CD8-positive, alpha-beta memory T cell (primary cell): ENCODE measurements at regions not wholly inside any gene's neighbourhood (a gene's known extent, or its start where the extent isn't known, plus 50 kb on each side); places are given as distances from the start of the nearest gene placed in this dataset.
"Not testable (repeated sequence)": the region's sequence is repeated elsewhere in the genome, so short reads cannot be mapped to it uniquely, and the experiment has no call there.

ENCODE experiments used
- CTCF ChIA-PET: fragments of 350-600 bp; sonication (Branson Sonifier 250); formaldehyde crosslinking; loops from one replicate; lab custom pipeline; 2021; ENCODE audit warnings: antibody characterized with exemption; lab: Charles Lee
- POLR2A ChIA-PET: fragments of 350-600 bp; sonication (Branson Sonifier 250); formaldehyde crosslinking; loops from one replicate; lab custom pipeline; 2021; ENCODE audit warnings: antibody characterized with exemption; lab: Charles Lee
- DNase-seq, 5 donors: peaks; one replicate each; pipeline versions ENCODE4 v3.0.0 to v3.0.0-alpha.2; 2020 to 2022; ENCODE audit warnings: mixed read lengths in 1 of 5
- H3K27ac ChIP-seq: one replicate; pipeline ENCODE4 v1.7.0; 2013; ENCODE audit warnings: low read depth, mild to moderate bottlenecking, low read length, moderate library complexity
- H3K27me3 ChIP-seq: 2 replicates; pipeline ENCODE4 v1.7.0; 2013; ENCODE audit warnings: low read length, mild to moderate bottlenecking; ENCODE audit not compliant: insufficient read depth, poor library complexity, severe bottlenecking
- H3K36me3 ChIP-seq: 2 replicates; pipeline ENCODE4 v1.7.0; 2013; ENCODE audit warnings: mild to moderate bottlenecking, low read length, moderate library complexity; ENCODE audit not compliant: insufficient read depth
- H3K4me1 ChIP-seq: 2 replicates; pipeline ENCODE4 v1.7.0; 2013; ENCODE audit warnings: mild to moderate bottlenecking, low read length, moderate library complexity; ENCODE audit not compliant: insufficient read depth
- H3K4me3 ChIP-seq: 2 replicates; pipeline ENCODE4 v1.7.0; 2013; ENCODE audit warnings: mild to moderate bottlenecking, low read length
- H3K9me3 ChIP-seq: 2 replicates; pipeline ENCODE4 v1.7.0; 2013; ENCODE audit warnings: mild to moderate bottlenecking, low read length
- H3K27ac Mint-ChIP-seq, 8 donors: one replicate each; pipeline ENCODE4 v1.8.0; 2020 to 2021; ENCODE audit warnings: mixed read lengths in 8 of 8, mild to moderate bottlenecking in 6 of 8, inconsistent platforms in 3 of 8, moderate library complexity in 3 of 8
- H3K27me3 Mint-ChIP-seq, 2 donors: one replicate each; pipeline ENCODE4 v1.8.0; 2020 to 2021; ENCODE audit warnings: mixed read lengths in 2 of 2, mild to moderate bottlenecking in 1 of 2, moderate library complexity in 1 of 2
- H3K36me3 Mint-ChIP-seq, 3 donors: one replicate each; pipeline ENCODE4 v1.8.0; 2020 to 2021; ENCODE audit warnings: mixed read lengths in 3 of 3, inconsistent platforms in 1 of 3, mild to moderate bottlenecking in 1 of 3
- H3K4me1 Mint-ChIP-seq, 3 donors: one replicate each; pipeline ENCODE4 v1.8.0; 2020 to 2021; ENCODE audit warnings: mixed read lengths in 3 of 3, inconsistent platforms in 1 of 3, mild to moderate bottlenecking in 1 of 3
- H3K4me3 Mint-ChIP-seq, 7 donors: one replicate each; pipeline ENCODE4 v1.8.0; 2020 to 2021; ENCODE audit warnings: mixed read lengths in 7 of 7, mild to moderate bottlenecking in 6 of 7, moderate library complexity in 4 of 7, inconsistent platforms in 2 of 7
- H3K9me3 Mint-ChIP-seq, 5 donors: one replicate each; pipeline ENCODE4 v1.8.0; 2020 to 2022; ENCODE audit warnings: mixed read lengths in 5 of 5, mild to moderate bottlenecking in 3 of 5, moderate library complexity in 2 of 5, inconsistent platforms in 1 of 5

GRCh38 chr15:69704700-69705099, 252.1 kb downstream of the RPLP1 start:
- H3K36me3 Mint-ChIP-seq: peaks cover 0 to 25% (median 8%) of the 10 kb centered on the region in 3 donors
- Histone ChIP-seq H3K4me1 (no peaks in the 10 kb centered on the region), H3K4me3 (no peak overlapping the region), H3K9me3 (peaks cover 7% of the 10 kb centered on the region), H3K27me3 (no peaks in the 10 kb centered on the region), H3K27ac (no peak overlapping the region), H3K36me3 (no peaks in the 10 kb centered on the region)
- peaks cover 4 to 17% (median 9%) of the 10 kb centered on the region in 5 donors for H3K9me3 Mint-ChIP-seq
- no peak overlapping the region for H3K27ac Mint-ChIP-seq
- H3K4me1 Mint-ChIP-seq: peaks cover 7 to 21% (median 15%) of the 10 kb centered on the region in 3 donors
- H3K27me3 Mint-ChIP-seq: no peaks in the 10 kb centered on the region
- ChIA-PET POLR2A (interaction anchor here (0.6 kb wide), 1 partner anchor 15 kb away, joined by 3 read pairs; no protein-coding TSS in a partner anchor), CTCF (no interaction called here)
- no peak for DNase-seq
- H3K4me3 Mint-ChIP-seq: peak overlapping the region in 1 of 7 donors; percentile 28

- peaks cover 0 to 25% (median 10%) of the 10 kb centered on the region in 3 donors for H3K36me3 Mint-ChIP-seq
- CTCF ChIA-PET: no interaction called here
Measured at GRCh38 chr15:69706353-69707097, 253.9 kb downstream of the RPLP1 start.

GRCh38 chr15:69707241-69707640, 254.6 kb downstream of the RPLP1 start:
- H3K27me3 Mint-ChIP-seq, H3K27ac ChIP-seq, H3K36me3 ChIP-seq, POLR2A ChIA-PET, CTCF ChIA-PET, H3K27me3 ChIP-seq, H3K9me3 ChIP-seq, H3K4me3 ChIP-seq, DNase-seq: not testable (repeated sequence)
- Mint-ChIP-seq H3K9me3 (peaks cover 4 to 20% (median 9%) of the 10 kb centered on the region in 5 donors), H3K4me1 (peaks cover 26 to 40% (median 34%) of the 10 kb centered on the region in 3 donors), H3K27ac (peak overlapping the region in 2 of 8 donors; percentile 58 to 80), H3K36me3 (peaks cover 0 to 25% (median 10%) of the 10 kb centered on the region in 3 donors), H3K4me3 (peak overlapping the region in 2 of 7 donors; percentile 27 to 28)
- peaks cover 11% of the 10 kb centered on the region for H3K4me1 ChIP-seq

More at GRCh38 chr15:69706353-69707097, 253.9 kb downstream of the RPLP1 start:
- DNase-seq: no peak
- Histone ChIP-seq H3K27me3 (no peaks in the 10 kb centered on the region), H3K4me3 (no peak overlapping the region), H3K9me3 (peaks cover 7% of the 10 kb centered on the region), H3K36me3 (no peaks in the 10 kb centered on the region), H3K27ac (no peak overlapping the region), H3K4me1 (peaks cover 4% of the 10 kb centered on the region)
- Mint-ChIP-seq H3K9me3 (peaks cover 4 to 20% (median 9%) of the 10 kb centered on the region in 5 donors), H3K27me3 (no peaks in the 10 kb centered on the region), H3K27ac (peak overlapping the region in 3 of 8 donors; percentile 58 to 80 (median 73)), H3K4me3 (peak overlapping the region in 1 of 7 donors; percentile 28), H3K4me1 (peaks cover 19 to 33% (median 27%) of the 10 kb centered on the region in 3 donors)
- POLR2A ChIA-PET: no interaction called here

- H3K27ac ChIP-seq, H3K36me3 ChIP-seq, H3K27me3 Mint-ChIP-seq, H3K4me3 ChIP-seq, H3K9me3 ChIP-seq, POLR2A ChIA-PET, DNase-seq, H3K4me3 Mint-ChIP-seq, H3K27me3 ChIP-seq: not testable (repeated sequence)
- H3K9me3 Mint-ChIP-seq: peaks cover 4 to 20% (median 9%) of the 10 kb centered on the region in 5 donors
- H3K36me3 Mint-ChIP-seq: peaks cover 0 to 25% (median 10%) of the 10 kb centered on the region in 3 donors
- H3K27ac Mint-ChIP-seq: peak overlapping the region in 1 of 8 donors; percentile 38
- CTCF ChIA-PET: interaction anchor here (1.5 kb wide), 1 partner anchor 9 kb away, joined by 3 read pairs; no protein-coding TSS in a partner anchor
- peaks cover 25% of the 10 kb centered on the region for H3K4me1 ChIP-seq
- H3K4me1 Mint-ChIP-seq: peaks cover 40 to 54% (median 47%) of the 10 kb centered on the region in 3 donors
Measured at GRCh38 chr15:69708436-69709122, 256.0 kb downstream of the RPLP1 start.

- H3K36me3 ChIP-seq: no peaks in the 10 kb centered on the region
- Mint-ChIP-seq H3K27me3 (no peaks in the 10 kb centered on the region), H3K36me3 (peaks cover 0 to 15% (median 7%) of the 10 kb centered on the region in 3 donors), H3K27ac (peak overlapping the region; percentile 86 to 96 (median 93)), H3K4me1 (peaks cover 72 to 81% (median 76%) of the 10 kb centered on the region in 3 donors), H3K4me3 (peak overlapping the region in 5 of 7 donors; percentile 40 to 70 (median 69)), H3K9me3 (peaks cover 3 to 18% (median 6%) of the 10 kb centered on the region in 5 donors)
- H3K27ac ChIP-seq: no peak overlapping the region
- CTCF ChIA-PET: interaction anchor here (1.1 to 1.9 kb wide), 3 partner anchors 11 to 137 kb away, joined by 3 to 5 read pairs (median 3); no protein-coding TSS in a partner anchor
- H3K4me3 ChIP-seq: no peak overlapping the region
- H3K4me1 ChIP-seq: peaks cover 46% of the 10 kb centered on the region
- H3K9me3 ChIP-seq: peaks cover 7% of the 10 kb centered on the region
- POLR2A ChIA-PET: interaction anchor here (1.1 kb wide), 1 partner anchor 8 kb away, joined by 6 read pairs; no protein-coding TSS in a partner anchor
- no peak for DNase-seq
- H3K27me3 ChIP-seq: no peaks in the 10 kb centered on the region
Measured at GRCh38 chr15:69712991-69713390, 260.4 kb downstream of the RPLP1 start.

GRCh38 chr15:69713726-69714559, 261.3 kb downstream of the RPLP1 start:
- H3K27ac Mint-ChIP-seq: peak overlapping the region; percentile 86 to 96 (median 93)
- peaks cover 2% of the 10 kb centered on the region for H3K9me3 ChIP-seq
- H3K27me3 ChIP-seq: no peaks in the 10 kb centered on the region
- peak; percentile 54 to 91 (median 72) for DNase-seq
- POLR2A ChIA-PET: interaction anchor here (0.6 to 1.5 kb wide), 7 partner anchors 45 to 386 kb away, joined by 3 to 12 read pairs (median 5); partner anchors contain the start of gene TLE3
- H3K9me3 Mint-ChIP-seq: peaks cover 0 to 8% (median 0%) of the 10 kb centered on the region in 5 donors
- H3K27me3 Mint-ChIP-seq: no peaks in the 10 kb centered on the region
- peak overlapping the region; percentile 34 for H3K27ac ChIP-seq
- H3K4me1 ChIP-seq: peaks cover 55% of the 10 kb centered on the region
- H3K36me3 ChIP-seq: no peaks in the 10 kb centered on the region
- peaks cover 0 to 6% (median 2%) of the 10 kb centered on the region in 3 donors for H3K36me3 Mint-ChIP-seq
- CTCF ChIA-PET: interaction anchor here (0.6 to 1.9 kb wide), 13 partner anchors 9 to 384 kb away, joined by 3 to 6 read pairs (median 4); partner anchors contain the start of gene TLE3
- peak overlapping the region; percentile 17 to 70 (median 55) for H3K4me3 Mint-ChIP-seq
- H3K4me1 Mint-ChIP-seq: peaks cover 82 to 91% (median 85%) of the 10 kb centered on the region in 3 donors
- H3K4me3 ChIP-seq: no peak overlapping the region

- H3K36me3 Mint-ChIP-seq: peaks cover 0 to 2% (median 0%) of the 10 kb centered on the region in 3 donors
- POLR2A ChIA-PET: no interaction called here
- peaks cover 67% of the 10 kb centered on the region for H3K4me1 ChIP-seq
Measured at GRCh38 chr15:69715210-69715609, 262.6 kb downstream of the RPLP1 start.

More at GRCh38 chr15:69715210-69715609, 262.6 kb downstream of the RPLP1 start:
- no peaks in the 10 kb centered on the region for H3K9me3 Mint-ChIP-seq
- peaks cover 91 to 98% (median 97%) of the 10 kb centered on the region in 3 donors for H3K4me1 Mint-ChIP-seq
- CTCF ChIA-PET: interaction anchor here (1.5 kb wide), 1 partner anchor 40 kb away, joined by 6 read pairs; no protein-coding TSS in a partner anchor
- Histone ChIP-seq H3K27me3 (no peaks in the 10 kb centered on the region), H3K9me3 (no peaks in the 10 kb centered on the region), H3K27ac (peak overlapping the region; percentile 34), H3K4me3 (peak overlapping the region; percentile 6), H3K36me3 (no peaks in the 10 kb centered on the region)
- H3K27ac Mint-ChIP-seq: peak overlapping the region; percentile 86 to 96 (median 93)
- H3K4me3 Mint-ChIP-seq: peak overlapping the region in 6 of 7 donors; percentile 15 to 70 (median 55)
- no peaks in the 10 kb centered on the region for H3K27me3 Mint-ChIP-seq
- DNase-seq: no peak
